HEK293T (cell line): ENCODE measurements at regions not wholly inside any gene's neighbourhood (a gene's known extent, or its start where the extent isn't known, plus 50 kb on each side); places are given as distances from the start of the nearest gene placed in this dataset.

ENCODE experiments used
- CTCF ChIA-PET: fragments of 350-600 bp; formaldehyde crosslinking; extraction: SDS; loops from one replicate; lab custom pipeline; 2021; ENCODE audit warnings: antibody characterized with exemption, inconsistent platforms; lab: Yijun Ruan, JAX
- POLR2A ChIA-PET: fragments of 350-600 bp; formaldehyde crosslinking; extraction: SDS; loops from one replicate; lab custom pipeline; 2020; ENCODE audit warnings: antibody characterized with exemption, inconsistent platforms; lab: Yijun Ruan, JAX
- DNase-seq: peaks from one replicate; pipeline ENCODE4 v3.0.0; 2012; ENCODE audit warnings: mixed read lengths; ENCODE audit errors: extremely low spot score
- ARNT ChIP-seq: fragments of 450-650 bp; IDR thresholded peaks from 2 replicates; pipeline ENCODE4 v1.6.1; 2017; ENCODE audit warnings: mild to moderate bottlenecking
- BHLHE40 ChIP-seq: fragments of 450-650 bp; IDR thresholded peaks from 2 replicates; pipeline ENCODE4 v1.6.1; 2016; ENCODE audit warnings: mild to moderate bottlenecking, moderate library complexity, borderline replicate concordance
- CTBP1 ChIP-seq: fragments of 450-650 bp; IDR thresholded peaks from 2 replicates; pipeline ENCODE4 v1.6.1; 2016; ENCODE audit warnings: borderline replicate concordance
- ELF4 ChIP-seq: fragments of 450-650 bp; IDR thresholded peaks from 2 replicates; pipeline ENCODE4 v1.6.1; 2017; ENCODE audit warnings: antibody characterized with exemption
- FOXA1 ChIP-seq: fragments of 450-650 bp; IDR thresholded peaks from 2 replicates; pipeline ENCODE4 v1.6.1; 2016; ENCODE audit warnings: mild to moderate bottlenecking
- FOXK2 ChIP-seq: fragments of 450-650 bp; IDR thresholded peaks from 2 replicates; pipeline ENCODE4 v1.6.1; 2016; ENCODE audit warnings: mild to moderate bottlenecking
- FOXM1 ChIP-seq: fragments of 450-650 bp; IDR thresholded peaks from 2 replicates; pipeline ENCODE4 v1.6.1; 2017; ENCODE audit warnings: mild to moderate bottlenecking, borderline replicate concordance
- HDGF ChIP-seq: fragments of 450-650 bp; IDR thresholded peaks from 2 replicates; pipeline ENCODE4 v1.6.1; 2017; ENCODE audit warnings: antibody characterized with exemption, borderline replicate concordance
- L3MBTL2 ChIP-seq: fragments of 450-650 bp; conservative IDR thresholded peaks from 2 replicates; pipeline ENCODE4 v1.6.1; 2016; ENCODE audit warnings: mild to moderate bottlenecking
- LEF1 ChIP-seq: fragments of 450-650 bp; IDR thresholded peaks from 2 replicates; pipeline ENCODE4 v1.6.1; 2017; ENCODE audit warnings: mild to moderate bottlenecking, borderline replicate concordance
- NFRKB ChIP-seq: fragments of 450-650 bp; IDR thresholded peaks from 2 replicates; pipeline ENCODE4 v1.6.1; 2016; ENCODE audit warnings: mild to moderate bottlenecking, moderate library complexity
- PKNOX1 ChIP-seq: fragments of 450-650 bp; IDR thresholded peaks from 2 replicates; pipeline ENCODE4 v1.6.1; 2016
- SP1 ChIP-seq: fragments of 450-650 bp; IDR thresholded peaks from 2 replicates; pipeline ENCODE4 v1.6.1; 2017
- SUZ12 ChIP-seq: fragments of 450-650 bp; IDR thresholded peaks from 2 replicates; pipeline ENCODE4 v1.6.1; 2016; ENCODE audit warnings: mild to moderate bottlenecking
- TARDBP ChIP-seq: fragments of 450-650 bp; IDR thresholded peaks from 2 replicates; pipeline ENCODE4 v1.6.1; 2016
- ZNF384 ChIP-seq: fragments of 450-650 bp; IDR thresholded peaks from 2 replicates; pipeline ENCODE4 v1.6.1; 2016

GRCh38 chr13:78364711-78365110 lies 238.6 kb downstream of the POU4F1 start:
- no peak for TF ChIP-seq ARNT
- TF ChIP-seq HDGF, result no peak
- no peak for TF ChIP-seq NFRKB
- TF ChIP-seq L3MBTL2, result no peak
- TF ChIP-seq SP1, result no peak
- TF ChIP-seq ZNF384, result no peak
- no peak for TF ChIP-seq SUZ12
- no peak for TF ChIP-seq PKNOX1
- TF ChIP-seq ELF4, result no peak
- no peak for TF ChIP-seq LEF1
- TF ChIP-seq FOXK2, result no peak
- no peak for TF ChIP-seq TARDBP
- CTCF ChIA-PET, result no interaction called here

GRCh38 chr13:78341032-78341431 lies 262.3 kb downstream of the POU4F1 start:
- CTCF ChIA-PET, result no interaction called here
- TF ChIP-seq NFRKB (no peak), SP1 (no peak), SUZ12 (no peak), TARDBP (no peak), ZNF384 (no peak), L3MBTL2 (no peak), FOXK2 (no peak), FOXM1 (no peak), LEF1 (no peak), FOXA1 (no peak), ELF4 (no peak), PKNOX1 (no peak), BHLHE40 (no peak), ARNT (no peak), HDGF (no peak), CTBP1 (no peak)
- no peak for DNase-seq
- POLR2A ChIA-PET, result no interaction called here

More at GRCh38 chr13:78364711-78365110, 238.6 kb downstream of the POU4F1 start:
- no peak for DNase-seq
- POLR2A ChIA-PET, result no interaction called here

GRCh38 chr13:78339927-78340326 lies 263.4 kb downstream of the POU4F1 start:
- no peak for DNase-seq
- TF ChIP-seq SUZ12 (no peak), ZNF384 (no peak), ELF4 (no peak), NFRKB (no peak), FOXK2 (no peak)
- ChIA-PET POLR2A (no interaction called here), CTCF (no interaction called here)

- TF ChIP-seq SUZ12 (no peak), L3MBTL2 (no peak), CTBP1 (no peak), BHLHE40 (no peak), HDGF (no peak), PKNOX1 (no peak), ARNT (no peak), NFRKB (no peak), LEF1 (no peak)
- POLR2A ChIA-PET, result no interaction called here
- DNase-seq, result no peak
- CTCF ChIA-PET, result interaction anchor here (1.0 kb wide), 1 partner anchor 9 kb away, joined by 5 read pairs; no protein-coding TSS in a partner anchor
These were observed 269.3 kb downstream of the POU4F1 start for GRCh38 chr13:78334059-78334458.

GRCh38 chr13:78326633-78327032 lies 276.7 kb downstream of the POU4F1 start:
- TF ChIP-seq HDGF, result no peak
- TF ChIP-seq SP1, result no peak
- TF ChIP-seq PKNOX1, result no peak
- TF ChIP-seq NFRKB, result no peak
- TF ChIP-seq ZNF384, result no peak
- TF ChIP-seq TARDBP, result no peak
- TF ChIP-seq FOXK2, result no peak
- no peak for TF ChIP-seq BHLHE40
- no peak for TF ChIP-seq LEF1
- no peak for TF ChIP-seq FOXA1
- TF ChIP-seq CTBP1, result no peak
- no peak for TF ChIP-seq FOXM1
- TF ChIP-seq ELF4, result no peak
- TF ChIP-seq L3MBTL2, result no peak
- TF ChIP-seq SUZ12, result no peak
- ChIA-PET CTCF (interaction anchor here (0.6 to 1.9 kb wide), 3 partner anchors 15 to 86 kb away, joined by 3 to 5 read pairs (median 4); no protein-coding TSS in a partner anchor), POLR2A (no interaction called here)
- no peak for DNase-seq

- POLR2A ChIA-PET, result no interaction called here
- CTCF ChIA-PET, result interaction anchor here (0.7 to 1.9 kb wide), 4 partner anchors 8 to 85 kb away, joined by 3 to 5 read pairs (median 4); no protein-coding TSS in a partner anchor
- TF ChIP-seq L3MBTL2 (no peak), CTBP1 (no peak), FOXA1 (no peak), FOXK2 (no peak), ELF4 (no peak)
- no peak for DNase-seq
These were observed 277.8 kb downstream of the POU4F1 start for GRCh38 chr13:78325585-78325984.
